ENCODE measurements at regions not wholly inside any gene's neighbourhood (a gene's known extent, or its start where the extent isn't known, plus 50 kb on each side); places are given as distances from the start of the nearest gene placed in this dataset.

GRCh38 chr17:11035681-11036080 lies 197.8 kb upstream of the PIRT start:
- WGBS (ENCODE audit: extremely low coverage, insufficient read length, low lambda C conversion rate): no CpG with 5 or more reads among the region's 5 CpGs
- TF ChIP-seq CTCF (conservative IDR thresholded peaks at IDR 0.05): no peak

More at GRCh38 chr17:11035681-11036080, 197.8 kb upstream of the PIRT start:
- Histone ChIP-seq H4K20me1 (ENCODE audit: control insufficient read depth, insufficient read depth, insufficient read length) (no peaks in the 10 kb centered on the region), H3K9me3 (ENCODE audit: control insufficient read depth, low read depth, low read length) (no peaks in the 10 kb centered on the region), H3K18ac (ENCODE audit: insufficient read length, low read depth, low read length) (no peak overlapping the region), H3K27me3 (ENCODE audit: insufficient read depth, low read length) (no peaks in the 10 kb centered on the region), H4K8ac (replicated peaks; ENCODE audit: insufficient read length, low read depth, low read length) (no peak overlapping the region), H2BK20ac (ENCODE audit: low read depth, low read length, poor library complexity, severe bottlenecking) (no peak overlapping the region), H2AFZ (ENCODE audit: low read length) (no peak overlapping the region), H3K79me2 (ENCODE audit: insufficient read depth, low read length) (no peaks in the 10 kb centered on the region), H3K23me2 (ENCODE audit: insufficient read length, low read depth, low read length, poor library complexity, severe bottlenecking) (no peaks in the 10 kb centered on the region), H3K4me1 (ENCODE audit: insufficient read depth, low read length) (peaks cover 7% of the 10 kb centered on the region; the same call in 1 of the 2 replicates), H3K14ac (ENCODE audit: insufficient read depth, low read length) (no peak overlapping the region), H3K23ac (ENCODE audit: insufficient read length, low read depth, low read length) (no peak overlapping the region), H3K4ac (ENCODE audit: low read depth, low read length) (no peak overlapping the region), H2BK120ac (ENCODE audit: low read depth, low read length, poor library complexity, severe bottlenecking) (no peak overlapping the region), H2BK12ac (ENCODE audit: insufficient read length, low read depth, low read length) (no peak overlapping the region), H3T11ph (ENCODE audit: low read length) (no peak overlapping the region), H4K5ac (ENCODE audit: insufficient read length, low read depth, low read length) (no peak overlapping the region), H3K79me1 (ENCODE audit: insufficient read depth, low read depth, low read length, poor library complexity, severe bottlenecking) (no peaks in the 10 kb centered on the region), H3K9ac (ENCODE audit: extremely low read depth, insufficient read length, low read length) (no peak overlapping the region), H2BK5ac (ENCODE audit: insufficient read length, low read length) (no peak overlapping the region), H3K56ac (ENCODE audit: insufficient read length, low read depth, low read length) (no peak overlapping the region), H3K27ac (ENCODE audit: insufficient read length, low read depth, low read length) (no peak overlapping the region), H3K4me2 (ENCODE audit: insufficient read depth, insufficient read length, low read length) (no peak overlapping the region), H4K91ac (ENCODE audit: insufficient read length, low read depth, low read length) (no peak overlapping the region), H2AK5ac (ENCODE audit: insufficient read length, low read length) (no peak overlapping the region), H2BK15ac (ENCODE audit: low read depth, low read length) (no peak overlapping the region)
- H3K27ac Mint-ChIP-seq: no peak overlapping the region
- no peak overlapping the region for H3K4me3 Mint-ChIP-seq
- no peaks in the 10 kb centered on the region for H3K27me3 Mint-ChIP-seq (ENCODE audit: low read depth)
- H3K36me3 Mint-ChIP-seq (ENCODE audit: insufficient read depth in 1 of 3, low read depth in 3 of 3): peaks cover 0 to 16% (median 8%) of the 10 kb centered on the region in 3 experiments; a peak in 3 of 7 replicates
- H3K4me1 Mint-ChIP-seq: peaks cover 16 to 17% of the 10 kb centered on the region in 2 experiments
- H3K9me3 Mint-ChIP-seq: peaks cover 17 to 24% of the 10 kb centered on the region in 2 experiments
- DNase-seq: no peak
